ENCODE measurements at regions not wholly inside any gene's neighbourhood (a gene's known extent, or its start where the extent isn't known, plus 50 kb on each side); places are given as distances from the start of the nearest gene placed in this dataset.
"Not testable (repeated sequence)": the region's sequence is repeated elsewhere in the genome, so short reads cannot be mapped to it uniquely, and the experiment has no call there.

- DNase-seq = no peak
Observed at GRCh38 chr2:221997683-221998082, 301.1 kb downstream of the PAX3 start.

GRCh38 chr2:221997100-221997499 is 301.7 kb downstream of the PAX3 start:
- no peak for DNase-seq

- no peak for DNase-seq
Observed at GRCh38 chr2:221994926-221995325, 303.9 kb downstream of the PAX3 start.

GRCh38 chr2:221984376-221984775 is 314.4 kb downstream of the PAX3 start:
- DNase-seq = not testable (repeated sequence)

GRCh38 chr2:221981912-221982470 is 316.8 kb downstream of the PAX3 start:
- no peak for DNase-seq

- no peak for DNase-seq
Observed at GRCh38 chr2:221975151-221975550, 323.6 kb downstream of the PAX3 start.

- no peak for DNase-seq
Observed at GRCh38 chr2:221973902-221974301, 324.9 kb downstream of the PAX3 start.

- DNase-seq = no peak
Observed at GRCh38 chr2:221973502-221973901, 325.3 kb downstream of the PAX3 start.

- no peak for DNase-seq
Observed at GRCh38 chr2:221972813-221973478, 325.9 kb downstream of the PAX3 start.

GRCh38 chr2:221970389-221970788 is 328.4 kb downstream of the PAX3 start:
- no peak for DNase-seq

GRCh38 chr2:221969830-221970144 is 329.0 kb downstream of the PAX3 start:
- DNase-seq = no peak

- peak; percentile 53 for DNase-seq
Observed at GRCh38 chr2:221969087-221969829, 329.5 kb downstream of the PAX3 start.

GRCh38 chr2:221962186-221962585 is 336.6 kb downstream of the PAX3 start:
- no peak for DNase-seq

- no peak for DNase-seq
Observed at GRCh38 chr2:221961561-221961960, 337.2 kb downstream of the PAX3 start.

GRCh38 chr2:221958224-221958623 is 340.6 kb downstream of the PAX3 start:
- no peak for DNase-seq

GRCh38 chr2:221948076-221948475 is 350.7 kb downstream of the PAX3 start:
- DNase-seq = no peak

GRCh38 chr2:221944452-221944851 is 354.3 kb downstream of the PAX3 start:
- DNase-seq = not testable (repeated sequence)

- DNase-seq = no peak
Observed at GRCh38 chr2:221943076-221943810, 355.6 kb downstream of the PAX3 start.

GRCh38 chr2:221931251-221931991 is 359.3 kb upstream of the EPHA4 start:
- no peak for DNase-seq

GRCh38 chr2:221929259-221929658 is 357.2 kb upstream of the EPHA4 start:
- no peak for DNase-seq

GRCh38 chr2:221926327-221926726 is 354.2 kb upstream of the EPHA4 start:
- DNase-seq = no peak

GRCh38 chr2:221924576-221924975 is 352.5 kb upstream of the EPHA4 start:
- DNase-seq = no peak

- DNase-seq = no peak
Observed at GRCh38 chr2:221915926-221916325, 343.8 kb upstream of the EPHA4 start.
